PC-9 (cell line): ENCODE measurements at regions not wholly inside any gene's neighbourhood (a gene's known extent, or its start where the extent isn't known, plus 50 kb on each side); places are given as distances from the start of the nearest gene placed in this dataset.

Experiments used
- BruUV-seq: library from RNA; stranded (reverse); fragments of 400-500 nt; replicated peaks from 2 replicates; lab custom pipeline; 2021; lab: Mats Ljungman, UMichigan
- CTCF ChIA-PET: fragments of 300-600 bp; sonication (Branson Sonifier 250); formaldehyde crosslinking; loops from one replicate; lab custom pipeline; 2022; ENCODE audit warnings: antibody characterized with exemption; lab: Charles Lee
- POLR2A ChIA-PET: fragments of 300-600 bp; sonication (Branson Sonifier 250); formaldehyde crosslinking; loops from one replicate; lab custom pipeline; 2022; ENCODE audit warnings: antibody characterized with exemption; ENCODE audit not compliant: unreplicated experiment; lab: Charles Lee
- DNase-seq, 2 experiments: peaks; one replicate each; pipeline versions ENCODE4 v3.0.0 to v3.0.0-alpha.2; 2015 to 2022; ENCODE audit warnings: mixed read lengths in 1 of 2
- H2AFZ ChIP-seq: fragments of 200-600 bp; sonication (generic); 2 replicates; pipeline ENCODE4 v1.8.1; 2017; ENCODE audit warnings: antibody characterized with exemption
- H3F3A ChIP-seq: fragments of 200-600 bp; sonication (generic); 2 replicates; pipeline ENCODE4 v1.8.1; 2017; ENCODE audit warnings: antibody characterized with exemption, mild to moderate bottlenecking, low read depth; ENCODE audit not compliant: insufficient read depth
- H3K27ac ChIP-seq: fragments of 200-600 bp; sonication (generic); 2 replicates; pipeline ENCODE4 v1.6.1; 2016; ENCODE audit warnings: mixed run types
- H3K27me3 ChIP-seq: fragments of 200-600 bp; sonication (generic); 2 replicates; pipeline ENCODE4 v1.6.1; 2016; ENCODE audit warnings: low read depth, mixed run types; ENCODE audit not compliant: insufficient read depth
- H3K36me3 ChIP-seq: fragments of 200-600 bp; sonication (generic); 2 replicates; pipeline ENCODE4 v1.6.1; 2016; ENCODE audit warnings: low read depth, mixed run types
- H3K4me1 ChIP-seq: fragments of 200-600 bp; sonication (generic); replicated peaks from 2 replicates; pipeline ENCODE4 v1.6.1; 2016; ENCODE audit warnings: mixed run types; ENCODE audit not compliant: insufficient read depth
- H3K4me2 ChIP-seq: fragments of 200-600 bp; sonication (generic); 2 replicates; pipeline ENCODE4 v1.6.1; 2017; ENCODE audit warnings: mixed run types
- H3K4me3 ChIP-seq: fragments of 200-600 bp; sonication (generic); 2 replicates; pipeline ENCODE4 v1.6.1; 2016; ENCODE audit warnings: mixed run types
- H3K79me2 ChIP-seq: fragments of 200-600 bp; sonication (generic); 2 replicates; pipeline ENCODE4 v1.6.1; 2017; ENCODE audit warnings: low read depth, mixed run types
- H3K9me2 ChIP-seq: fragments of 200-600 bp; sonication (generic); 2 replicates; pipeline ENCODE4 v1.8.1; 2017; ENCODE audit warnings: mild to moderate bottlenecking; ENCODE audit not compliant: insufficient read depth
- H3K9me3 ChIP-seq: fragments of 200-600 bp; sonication (generic); 2 replicates; pipeline ENCODE4 v1.8.1; 2016; ENCODE audit warnings: low read depth; ENCODE audit not compliant: insufficient read depth
- H4K20me1 ChIP-seq: fragments of 200-600 bp; sonication (generic); 2 replicates; pipeline ENCODE4 v1.8.1; 2017; ENCODE audit not compliant: insufficient read depth
- EZH2 ChIP-seq: fragments of 200-600 bp; sonication (generic); IDR thresholded peaks from 2 replicates; pipeline ENCODE4 v1.8.0; 2017; ENCODE audit warnings: antibody characterized with exemption, low read depth
- intact Hi-C: fragments of 100-400 bp; cut with micrococcal nuclease; formaldehyde crosslinking; loops from one replicate; pipeline ENCODE4 v1.10.0; 2022; ENCODE audit not compliant: unreplicated experiment
- TF ChIP-seq, protein P1 (sequence below): fragments of 200-600 bp; sonication (generic); conservative IDR thresholded peaks from 2 replicates; pipeline ENCODE4 v1.6.1; 2017; ENCODE audit warnings: mixed run types, antibody characterized with exemption, mild to moderate bottlenecking, moderate library complexity

DNA sequence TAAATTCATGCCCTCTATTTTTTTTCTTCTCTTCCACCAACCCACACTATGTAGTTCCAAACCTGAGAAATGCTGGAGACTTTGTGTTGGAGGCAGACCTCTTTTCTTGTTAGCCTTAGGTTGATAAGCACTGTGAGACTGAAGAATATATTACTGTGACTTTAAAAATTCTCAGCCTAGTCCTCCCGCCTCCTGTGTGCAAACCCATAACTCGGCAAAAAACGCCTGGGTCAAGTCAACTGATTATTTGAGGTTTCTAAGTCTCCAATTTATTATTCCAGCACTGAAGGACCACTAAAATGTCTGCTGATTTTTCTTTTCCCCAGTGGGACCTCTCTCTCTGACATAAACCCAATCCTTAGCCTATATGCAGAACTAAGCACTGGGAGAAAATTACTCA lies 1946.0 kb upstream of the RAG2 start:
- H3K9me2 ChIP-seq, result no peaks in the 10 kb centered on the region
- H3K36me3 ChIP-seq, result no peaks in the 10 kb centered on the region
- no peaks in the 10 kb centered on the region for H3K79me2 ChIP-seq
- no peak for DNase-seq
- no peak overlapping the region for H2AFZ ChIP-seq
- H3K4me1 ChIP-seq, result no peaks in the 10 kb centered on the region; the same call in 1 of the 2 replicates
- no peaks in the 10 kb centered on the region for H3K9me3 ChIP-seq
- ChIA-PET POLR2A (interaction anchor here (0.5 kb wide), 1 partner anchor 178 kb away, joined by 4 read pairs; no protein-coding TSS in a partner anchor), CTCF (no interaction called here)
- H3K4me3 ChIP-seq, result no peak overlapping the region
- BruUV-seq, result no TSS peak
- no peak overlapping the region for H3K4me2 ChIP-seq
- no peak overlapping the region for H3K27ac ChIP-seq
- intact Hi-C loops, result no loop called here
- no peak for TF ChIP-seq EZH2
- TF ChIP-seq, protein P1, sequence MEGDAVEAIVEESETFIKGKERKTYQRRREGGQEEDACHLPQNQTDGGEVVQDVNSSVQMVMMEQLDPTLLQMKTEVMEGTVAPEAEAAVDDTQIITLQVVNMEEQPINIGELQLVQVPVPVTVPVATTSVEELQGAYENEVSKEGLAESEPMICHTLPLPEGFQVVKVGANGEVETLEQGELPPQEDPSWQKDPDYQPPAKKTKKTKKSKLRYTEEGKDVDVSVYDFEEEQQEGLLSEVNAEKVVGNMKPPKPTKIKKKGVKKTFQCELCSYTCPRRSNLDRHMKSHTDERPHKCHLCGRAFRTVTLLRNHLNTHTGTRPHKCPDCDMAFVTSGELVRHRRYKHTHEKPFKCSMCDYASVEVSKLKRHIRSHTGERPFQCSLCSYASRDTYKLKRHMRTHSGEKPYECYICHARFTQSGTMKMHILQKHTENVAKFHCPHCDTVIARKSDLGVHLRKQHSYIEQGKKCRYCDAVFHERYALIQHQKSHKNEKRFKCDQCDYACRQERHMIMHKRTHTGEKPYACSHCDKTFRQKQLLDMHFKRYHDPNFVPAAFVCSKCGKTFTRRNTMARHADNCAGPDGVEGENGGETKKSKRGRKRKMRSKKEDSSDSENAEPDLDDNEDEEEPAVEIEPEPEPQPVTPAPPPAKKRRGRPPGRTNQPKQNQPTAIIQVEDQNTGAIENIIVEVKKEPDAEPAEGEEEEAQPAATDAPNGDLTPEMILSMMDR, result no peak
- no peaks in the 10 kb centered on the region for H3K27me3 ChIP-seq
- H3F3A ChIP-seq, result no peaks in the 10 kb centered on the region
- no peaks in the 10 kb centered on the region for H4K20me1 ChIP-seq

DNA sequence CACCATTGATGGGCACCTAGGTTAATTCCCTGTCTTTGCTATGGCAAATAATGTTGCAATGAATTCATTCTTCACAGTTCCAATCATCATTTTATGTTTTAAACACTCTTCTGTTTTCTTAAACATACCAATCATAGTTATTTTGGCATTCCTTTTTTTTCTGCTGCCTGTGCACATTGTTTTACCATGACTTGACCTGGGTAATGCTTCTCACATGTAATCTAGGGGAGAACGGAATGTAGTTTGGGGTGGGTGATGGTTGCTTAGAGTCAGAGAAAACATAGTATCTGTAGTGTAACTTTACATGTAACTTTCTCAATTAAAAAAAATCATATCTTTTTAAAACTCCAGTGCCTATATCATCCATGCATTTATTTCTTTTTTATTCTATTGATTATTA lies 1945.3 kb upstream of the RAG2 start:
- Histone ChIP-seq H3K9me3 (no peaks in the 10 kb centered on the region), H2AFZ (no peak overlapping the region), H3K4me3 (no peak overlapping the region), H3K27ac (no peak overlapping the region), H3K36me3 (no peaks in the 10 kb centered on the region), H3K27me3 (no peaks in the 10 kb centered on the region), H3K9me2 (no peaks in the 10 kb centered on the region), H4K20me1 (no peaks in the 10 kb centered on the region), H3K4me2 (no peak overlapping the region), H3K4me1 (no peaks in the 10 kb centered on the region; the same call in 1 of the 2 replicates), H3K79me2 (no peaks in the 10 kb centered on the region), H3F3A (no peaks in the 10 kb centered on the region)
- ChIA-PET CTCF (no interaction called here), POLR2A (interaction anchor here (0.5 kb wide), 1 partner anchor 179 kb away, joined by 4 read pairs; no protein-coding TSS in a partner anchor)
- no peak for TF ChIP-seq EZH2
- TF ChIP-seq, protein P1, result no peak
- DNase-seq, result no peak
- intact Hi-C loops, result no loop called here
- no TSS peak for BruUV-seq

DNA sequence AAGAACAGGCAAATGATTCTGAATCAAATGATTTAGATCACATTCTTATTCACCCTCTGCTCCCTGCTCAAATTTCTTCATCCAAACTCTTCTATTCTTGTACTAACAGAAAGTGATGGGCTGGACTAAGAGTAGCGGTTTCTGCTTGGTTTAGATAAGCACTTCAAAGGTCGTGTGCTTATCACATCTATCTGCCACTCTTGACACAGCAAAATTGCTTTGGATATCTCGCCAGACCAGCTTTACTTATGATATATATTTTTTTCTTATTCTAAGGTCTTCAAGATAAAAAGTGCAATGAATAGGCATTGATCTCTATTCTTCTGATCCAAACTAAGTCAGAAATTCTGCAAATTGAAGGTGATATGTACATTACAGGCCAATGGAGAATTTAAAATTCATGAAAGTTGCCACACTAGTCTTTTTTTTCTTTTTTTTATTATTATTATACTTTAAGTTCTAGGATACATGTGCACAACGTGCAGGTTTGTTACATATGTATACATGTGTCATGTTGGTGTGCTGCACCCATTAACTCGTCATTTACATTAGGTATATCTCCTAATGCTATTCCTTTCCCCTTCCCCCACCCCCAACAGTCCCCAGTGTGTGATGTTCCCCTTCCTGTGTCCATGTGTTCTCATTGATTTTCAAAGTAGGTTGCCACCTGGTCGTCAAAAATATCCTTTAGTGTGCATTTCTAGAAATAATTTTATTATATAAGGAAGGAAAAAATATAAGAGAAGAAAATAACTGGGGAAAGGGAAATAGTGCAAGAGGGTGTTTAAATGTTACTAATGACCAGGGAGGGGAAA lies 1941.0 kb upstream of the RAG2 start:
- Histone ChIP-seq H3K4me2 (no peak overlapping the region), H4K20me1 (no peaks in the 10 kb centered on the region), H3K9me3 (peaks cover 3% of the 10 kb centered on the region; the same call in 1 of the 2 replicates), H3K4me1 (no peaks in the 10 kb centered on the region), H3K27me3 (no peaks in the 10 kb centered on the region), H2AFZ (no peak overlapping the region), H3F3A (no peaks in the 10 kb centered on the region), H3K79me2 (no peaks in the 10 kb centered on the region), H3K36me3 (no peaks in the 10 kb centered on the region), H3K27ac (no peak overlapping the region), H3K4me3 (no peak overlapping the region), H3K9me2 (no peaks in the 10 kb centered on the region)
- BruUV-seq, result no TSS peak
- no peak for DNase-seq
- ChIA-PET POLR2A (no interaction called here), CTCF (no interaction called here)
- intact Hi-C loops, result no loop called here
- no peak for TF ChIP-seq EZH2
- TF ChIP-seq, protein P1, result no peak
